ENCODE measurements at regions not wholly inside any gene's neighbourhood (a gene's known extent, or its start where the extent isn't known, plus 50 kb on each side); places are given as distances from the start of the nearest gene placed in this dataset.

DNA sequence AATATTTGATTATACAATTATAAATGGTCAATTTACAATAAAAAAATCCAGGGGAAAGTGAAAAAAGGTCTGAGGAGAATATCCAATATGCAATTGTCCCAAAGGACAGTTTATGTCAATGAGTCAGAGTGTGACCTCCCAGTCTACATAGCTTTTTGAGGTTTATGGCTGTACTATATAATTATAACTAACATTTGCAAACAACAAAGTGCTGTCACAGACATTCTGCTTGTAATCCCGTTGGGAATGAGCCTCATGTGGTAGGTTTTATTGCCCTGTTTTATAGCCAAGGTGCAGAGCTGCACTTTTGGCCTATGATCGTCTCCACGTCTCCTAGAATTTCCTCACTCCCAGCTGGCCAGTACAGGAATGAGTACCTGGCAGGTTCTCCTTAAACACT lies 103.8 kb downstream of the ADSS2 start:
- DNase-seq, result no peak

DNA sequence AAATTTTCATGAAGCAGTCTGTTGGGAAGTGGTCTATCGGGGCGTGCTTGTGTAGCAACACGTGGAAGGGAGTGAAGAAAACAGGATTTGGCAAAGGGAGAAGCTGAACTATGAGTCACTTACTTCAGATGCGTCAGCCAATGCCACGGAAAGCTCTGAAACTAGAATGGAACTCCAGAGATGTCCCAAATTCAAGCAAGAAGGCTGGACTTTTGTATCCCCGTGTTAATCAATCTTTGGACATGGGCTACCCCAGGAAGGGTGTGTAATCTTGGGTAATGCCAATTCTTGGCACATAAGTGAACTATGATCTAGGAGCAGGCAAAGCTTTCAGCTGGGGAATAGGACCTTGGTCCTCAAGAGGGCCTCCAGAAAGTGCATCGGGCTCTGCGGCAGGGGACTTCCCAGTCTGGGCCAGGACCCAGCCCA lies 102.6 kb downstream of the ADSS2 start:
- DNase-seq, result no peak

DNA sequence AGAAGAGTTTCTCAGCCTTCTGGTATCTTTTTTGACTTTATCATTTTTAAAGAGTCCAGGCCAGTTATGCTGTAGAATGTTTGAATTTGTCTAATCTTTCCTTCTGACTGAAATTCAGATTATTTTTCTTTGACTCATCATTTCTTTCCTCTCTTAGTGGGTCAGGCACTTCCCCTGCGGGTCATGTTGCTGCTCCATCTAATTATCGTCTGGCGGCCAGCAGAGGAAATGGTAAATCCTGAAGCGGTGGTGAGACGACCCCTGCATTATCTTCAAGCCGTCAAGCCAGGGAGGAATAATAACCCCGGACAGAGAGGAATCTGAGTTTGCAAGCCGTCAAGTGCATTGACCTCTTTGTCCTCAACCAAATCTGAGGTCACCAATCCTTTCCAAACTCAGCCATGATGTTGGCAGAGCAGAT lies 102.1 kb downstream of the ADSS2 start:
- DNase-seq, result no peak

DNA sequence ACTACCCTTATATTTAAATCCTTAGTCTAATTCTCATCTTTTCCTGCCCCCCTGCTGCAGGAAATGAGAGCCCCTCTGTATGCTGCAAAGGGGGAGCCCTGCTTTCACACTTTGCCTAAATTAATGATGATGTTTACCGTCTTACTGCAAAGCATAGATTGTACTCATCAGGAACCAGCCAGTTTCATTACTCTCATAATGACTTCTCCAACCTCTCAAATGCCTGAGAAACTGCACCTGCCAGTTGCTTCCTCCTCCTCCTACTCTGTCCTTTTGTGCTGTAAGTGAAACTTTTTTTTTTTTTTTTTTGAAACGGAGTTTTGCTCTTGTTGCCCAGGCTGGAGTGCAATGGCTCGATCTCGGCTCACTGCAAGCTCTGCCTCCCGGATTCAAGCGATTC lies 101.7 kb downstream of the ADSS2 start:
- no peak for DNase-seq

DNA sequence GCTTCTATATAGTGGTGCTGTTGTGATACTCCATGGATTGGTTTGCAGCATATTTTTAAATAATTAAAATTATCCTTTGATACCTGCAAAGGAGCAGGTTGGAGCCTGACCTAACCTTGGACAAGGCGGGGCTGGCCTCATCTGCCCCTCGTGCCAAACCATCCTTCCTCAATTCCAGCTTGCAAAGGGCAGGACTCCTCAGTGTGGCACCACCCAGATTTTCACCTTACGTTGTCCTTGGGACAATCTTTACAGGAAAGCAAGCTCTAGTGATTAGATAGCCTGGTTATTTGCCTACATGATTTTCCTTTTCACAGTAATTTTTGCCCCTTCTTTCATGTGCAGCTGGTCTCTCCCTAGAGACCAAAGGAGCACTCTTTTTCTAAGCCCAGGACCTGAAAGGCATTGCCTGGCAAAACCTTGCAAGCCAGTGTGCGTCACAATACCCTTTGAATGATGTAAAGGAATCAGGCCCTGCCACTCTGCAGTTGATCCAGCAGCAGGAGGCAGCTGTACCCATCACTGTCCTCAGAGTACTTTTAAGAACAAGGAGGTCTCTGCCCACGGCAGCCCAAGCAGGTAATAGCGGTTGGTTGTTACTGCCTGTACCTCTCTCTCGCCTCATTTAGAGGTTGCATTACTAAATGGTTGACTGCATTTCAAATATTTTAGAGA lies 99.4 kb downstream of the ADSS2 start:
- DNase-seq, result no peak

DNA sequence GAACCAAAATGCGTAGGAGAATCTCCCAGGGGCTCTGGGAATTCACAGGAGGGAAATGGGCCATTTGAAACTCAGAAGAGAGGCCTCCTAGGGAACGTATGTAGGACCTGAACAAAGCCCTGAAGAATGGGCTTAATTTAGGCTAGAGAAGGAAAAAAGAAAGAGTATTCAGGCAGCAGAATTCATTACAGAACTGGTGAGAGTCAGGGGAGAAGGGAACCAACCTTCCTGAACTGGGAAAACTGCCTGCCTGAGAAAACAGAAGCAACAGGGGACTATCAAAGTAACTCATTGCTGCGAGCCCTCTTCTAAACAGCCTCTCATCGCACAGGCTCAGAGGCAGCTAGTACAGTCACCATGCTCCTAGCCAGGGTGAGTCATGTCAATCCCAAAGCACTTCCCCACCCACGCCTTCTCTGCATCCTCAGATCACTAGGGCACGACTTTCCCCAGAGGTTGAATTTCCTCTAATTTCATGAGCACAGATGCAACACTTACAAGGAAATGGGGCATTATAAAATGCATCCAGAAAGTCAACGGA lies 98.1 kb downstream of the ADSS2 start:
- DNase-seq, result no peak

DNA sequence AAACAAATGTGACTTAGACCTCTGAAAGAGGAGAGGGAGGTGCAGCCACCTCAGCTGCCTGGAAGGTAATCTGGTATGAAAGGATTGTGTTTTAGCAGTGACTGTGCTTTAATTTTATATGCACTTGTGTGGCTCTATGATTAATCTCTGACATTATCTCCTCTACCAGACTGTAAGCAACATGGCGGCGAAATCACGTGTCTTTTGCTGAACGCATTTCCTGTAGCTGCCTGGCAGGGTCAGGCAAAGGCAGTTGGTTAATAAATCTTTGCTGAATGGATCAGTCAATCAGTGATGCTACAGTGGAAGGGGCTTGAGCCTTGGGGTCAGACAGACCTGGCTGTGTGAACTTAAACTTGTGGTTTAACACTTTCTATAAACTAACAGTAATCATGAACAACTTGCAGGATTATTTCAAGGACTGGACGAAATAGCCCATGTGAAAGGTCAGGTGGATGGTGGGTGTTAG lies 96.9 kb downstream of the ADSS2 start:
- no peak for DNase-seq

DNA sequence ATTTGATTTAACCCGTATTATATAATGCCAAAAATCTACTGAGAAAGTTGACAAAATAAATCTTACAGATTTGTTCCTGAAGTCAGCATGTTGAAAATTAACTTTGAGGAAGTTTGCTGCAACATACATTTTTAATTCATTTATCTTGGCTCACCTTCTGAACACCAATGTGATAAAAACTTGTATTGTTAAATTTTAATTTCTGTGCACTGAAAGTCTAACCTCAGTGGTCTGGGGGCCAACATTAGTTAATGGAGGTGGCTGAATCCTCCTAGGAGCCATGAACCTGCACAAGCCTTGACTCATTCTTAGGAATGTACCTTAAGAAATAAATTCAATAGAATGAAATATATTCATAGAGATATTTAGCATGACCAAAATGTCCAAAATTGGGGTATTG lies 95.3 kb downstream of the ADSS2 start:
- no peak for DNase-seq

Measured in tongue (tissue), 1 donor.